ENCODE measurements at regions not wholly inside any gene's neighbourhood (a gene's known extent, or its start where the extent isn't known, plus 50 kb on each side); places are given as distances from the start of the nearest gene placed in this dataset.

DNA sequence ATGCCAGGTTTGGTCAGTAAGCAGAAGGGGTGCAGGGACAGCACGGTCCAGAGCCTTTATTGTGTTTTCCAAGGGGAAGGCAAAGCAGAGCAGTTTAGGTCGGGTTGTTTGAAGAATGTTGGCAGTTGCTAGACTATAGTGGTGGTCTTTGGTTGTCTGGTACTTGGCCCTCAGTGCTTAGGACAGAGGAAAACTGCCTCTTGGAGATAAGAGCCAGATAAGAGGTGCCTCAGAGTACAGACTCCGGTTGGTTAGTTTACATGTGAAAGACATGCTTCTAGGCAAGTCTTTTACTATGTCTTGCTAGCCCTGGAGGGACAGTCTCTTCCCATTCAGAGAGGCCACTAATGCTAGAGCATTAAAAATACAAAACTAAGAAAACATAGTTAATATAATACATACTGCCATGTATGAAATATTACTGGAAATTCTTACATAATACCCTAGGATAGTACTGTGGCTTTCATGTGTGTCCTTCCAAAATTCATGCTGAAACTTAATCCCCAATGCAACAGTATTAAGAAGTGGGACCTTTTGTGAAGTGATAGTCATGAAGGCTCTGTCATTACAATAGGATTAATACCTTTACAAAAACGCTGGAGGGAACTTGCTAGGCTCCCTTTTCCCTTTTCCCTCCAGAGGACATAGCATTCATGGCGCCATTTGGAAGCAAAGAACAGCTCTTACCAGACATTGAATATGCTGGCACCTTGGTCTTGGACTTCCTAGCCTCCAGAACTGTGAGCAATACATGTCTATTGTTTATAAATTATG, 280.4 kb downstream of the TMEM167A start:
- Histone ChIP-seq H4K20me1 (ENCODE audit: insufficient read depth, low read length) (no peaks in the 10 kb centered on the region), H3K9ac (ENCODE audit: low read length) (no peak overlapping the region), H3K27me3 (ENCODE audit: low read depth, low read length) (no peaks in the 10 kb centered on the region), H3K4me2 (ENCODE audit: low read length) (no peak overlapping the region), H3K79me2 (ENCODE audit: low read length) (no peaks in the 10 kb centered on the region), H3K27ac (ENCODE audit: low read length) (no peak overlapping the region), H3K36me3 (replicated peaks; ENCODE audit: low read depth, low read length) (no peaks in the 10 kb centered on the region), H3K9me3 (ENCODE audit: insufficient read depth, low read length) (no peaks in the 10 kb centered on the region), H2AFZ (ENCODE audit: low read depth, low read length) (no peak overlapping the region), H3K4me1 (ENCODE audit: low read length) (no peaks in the 10 kb centered on the region), H3K4me3 (ENCODE audit: low read length) (no peak overlapping the region)
- TF ChIP-seq, protein P1, sequence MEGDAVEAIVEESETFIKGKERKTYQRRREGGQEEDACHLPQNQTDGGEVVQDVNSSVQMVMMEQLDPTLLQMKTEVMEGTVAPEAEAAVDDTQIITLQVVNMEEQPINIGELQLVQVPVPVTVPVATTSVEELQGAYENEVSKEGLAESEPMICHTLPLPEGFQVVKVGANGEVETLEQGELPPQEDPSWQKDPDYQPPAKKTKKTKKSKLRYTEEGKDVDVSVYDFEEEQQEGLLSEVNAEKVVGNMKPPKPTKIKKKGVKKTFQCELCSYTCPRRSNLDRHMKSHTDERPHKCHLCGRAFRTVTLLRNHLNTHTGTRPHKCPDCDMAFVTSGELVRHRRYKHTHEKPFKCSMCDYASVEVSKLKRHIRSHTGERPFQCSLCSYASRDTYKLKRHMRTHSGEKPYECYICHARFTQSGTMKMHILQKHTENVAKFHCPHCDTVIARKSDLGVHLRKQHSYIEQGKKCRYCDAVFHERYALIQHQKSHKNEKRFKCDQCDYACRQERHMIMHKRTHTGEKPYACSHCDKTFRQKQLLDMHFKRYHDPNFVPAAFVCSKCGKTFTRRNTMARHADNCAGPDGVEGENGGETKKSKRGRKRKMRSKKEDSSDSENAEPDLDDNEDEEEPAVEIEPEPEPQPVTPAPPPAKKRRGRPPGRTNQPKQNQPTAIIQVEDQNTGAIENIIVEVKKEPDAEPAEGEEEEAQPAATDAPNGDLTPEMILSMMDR (IDR thresholded peaks at IDR 0.05; ENCODE audit: low read depth, low read length): no peak
- no peak for TF ChIP-seq EZH2phosphoT487 (IDR thresholded peaks at IDR 0.05; ENCODE audit: low read depth)

DNA sequence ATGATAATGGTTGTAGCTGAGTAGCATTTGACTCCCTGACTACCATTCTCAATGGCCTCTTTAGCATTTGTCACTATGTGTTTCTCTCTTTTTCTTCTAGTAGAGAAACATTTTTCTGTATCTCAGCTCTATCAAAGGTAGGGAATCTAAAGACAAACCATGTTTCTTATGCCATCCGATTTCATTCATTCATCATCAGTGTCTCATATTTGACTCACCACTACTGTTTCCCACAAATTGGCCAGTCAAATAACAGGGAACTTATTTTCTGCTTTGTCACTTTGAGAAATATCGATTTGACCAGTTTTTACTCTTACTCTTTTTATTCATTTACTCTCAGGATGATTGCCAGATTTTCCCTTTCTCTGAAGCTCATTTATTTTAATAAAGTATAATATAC, 282.3 kb downstream of the TMEM167A start:
- Histone ChIP-seq H2AFZ (ENCODE audit: low read depth, low read length) (no peak overlapping the region; the same call in 1 of the 2 replicates), H3K79me2 (ENCODE audit: low read length) (no peaks in the 10 kb centered on the region), H3K4me3 (ENCODE audit: low read length) (no peak overlapping the region), H3K4me2 (ENCODE audit: low read length) (no peak overlapping the region), H3K4me1 (ENCODE audit: low read length) (no peaks in the 10 kb centered on the region), H3K36me3 (replicated peaks; ENCODE audit: low read depth, low read length) (no peaks in the 10 kb centered on the region), H3K27ac (ENCODE audit: low read length) (no peak overlapping the region), H3K27me3 (ENCODE audit: low read depth, low read length) (no peaks in the 10 kb centered on the region), H3K9me3 (ENCODE audit: insufficient read depth, low read length) (no peaks in the 10 kb centered on the region), H3K9ac (ENCODE audit: low read length) (no peak overlapping the region), H4K20me1 (ENCODE audit: insufficient read depth, low read length) (no peaks in the 10 kb centered on the region)
- TF ChIP-seq, protein P1 (IDR thresholded peaks at IDR 0.05; ENCODE audit: low read depth, low read length): no peak
- TF ChIP-seq EZH2phosphoT487 (IDR thresholded peaks at IDR 0.05; ENCODE audit: low read depth): no peak

DNA sequence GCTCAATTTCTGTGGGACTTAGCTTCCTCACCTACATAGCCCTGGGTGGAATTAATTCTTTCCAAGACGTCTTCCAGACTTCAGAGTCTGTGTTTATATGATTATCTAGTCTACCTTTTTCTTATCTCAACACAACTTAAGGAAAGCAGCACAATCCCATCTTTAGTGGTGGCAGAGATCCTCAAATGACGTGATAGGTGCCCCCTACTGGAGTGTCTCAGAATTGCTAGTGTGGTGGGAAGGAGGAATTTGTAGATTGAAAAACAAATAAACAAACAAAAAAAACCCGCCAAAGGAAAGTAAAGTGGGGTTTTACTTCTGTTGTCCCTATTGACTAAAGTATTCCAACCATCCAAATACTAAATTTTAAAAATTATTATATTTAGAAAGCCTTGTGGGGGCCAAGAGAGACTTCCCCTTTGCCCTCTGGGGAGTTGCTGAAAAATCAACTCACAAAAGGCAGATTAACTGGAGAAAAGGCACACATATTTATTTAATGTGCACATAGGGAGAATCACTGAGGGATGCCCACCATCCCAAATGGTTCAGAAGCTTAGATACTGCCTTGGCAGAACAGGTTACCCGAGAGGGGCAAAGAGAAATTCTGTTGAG, 283.3 kb downstream of the TMEM167A start:
- H2AFZ ChIP-seq (ENCODE audit: low read depth, low read length): no peak overlapping the region
- H3K9me3 ChIP-seq (ENCODE audit: insufficient read depth, low read length): no peaks in the 10 kb centered on the region
- no peak overlapping the region for H3K4me2 ChIP-seq (ENCODE audit: low read length)

DNA sequence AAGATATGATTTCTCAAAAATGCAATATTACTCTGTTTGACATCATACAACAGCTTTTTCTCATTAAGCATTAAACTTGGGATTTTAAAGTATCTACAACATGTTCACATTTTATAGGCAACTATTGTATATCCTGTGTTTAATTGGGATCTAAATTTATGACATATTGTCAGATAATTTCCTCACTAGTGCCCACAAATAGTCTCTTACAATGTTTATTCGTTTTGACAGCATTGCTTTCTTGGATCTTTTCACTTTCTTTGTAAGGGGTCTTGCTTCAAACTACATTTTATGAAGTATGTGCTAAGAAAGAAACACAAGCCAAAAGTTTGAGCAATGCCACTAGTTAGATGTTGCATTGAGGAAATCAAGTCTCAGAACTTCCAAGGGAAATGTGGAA, 285.1 kb downstream of the TMEM167A start:
- Histone ChIP-seq H4K20me1 (ENCODE audit: insufficient read depth, low read length) (no peaks in the 10 kb centered on the region), H3K4me1 (ENCODE audit: low read length) (no peaks in the 10 kb centered on the region), H3K4me3 (ENCODE audit: low read length) (no peak overlapping the region), H3K27me3 (ENCODE audit: low read depth, low read length) (no peaks in the 10 kb centered on the region), H2AFZ (ENCODE audit: low read depth, low read length) (no peak overlapping the region), H3K27ac (ENCODE audit: low read length) (no peak overlapping the region), H3K79me2 (ENCODE audit: low read length) (no peaks in the 10 kb centered on the region), H3K9ac (ENCODE audit: low read length) (no peak overlapping the region), H3K9me3 (ENCODE audit: insufficient read depth, low read length) (no peaks in the 10 kb centered on the region), H3K36me3 (replicated peaks; ENCODE audit: low read depth, low read length) (no peaks in the 10 kb centered on the region), H3K4me2 (ENCODE audit: low read length) (no peak overlapping the region)
- TF ChIP-seq, protein P1 (IDR thresholded peaks at IDR 0.05; ENCODE audit: low read depth, low read length): no peak
- TF ChIP-seq EZH2phosphoT487 (IDR thresholded peaks at IDR 0.05; ENCODE audit: low read depth): no peak

More for the DNA sequence above, 283.3 kb downstream of the TMEM167A start:
- no peaks in the 10 kb centered on the region for H3K27me3 ChIP-seq (ENCODE audit: low read depth, low read length)
- no peaks in the 10 kb centered on the region for H3K36me3 ChIP-seq (replicated peaks; ENCODE audit: low read depth, low read length)
- TF ChIP-seq, protein P1 (IDR thresholded peaks at IDR 0.05; ENCODE audit: low read depth, low read length): peak; percentile 19
- TF ChIP-seq EZH2phosphoT487 (IDR thresholded peaks at IDR 0.05; ENCODE audit: low read depth): no peak
- no peak overlapping the region for H3K27ac ChIP-seq (ENCODE audit: low read length)
- H3K79me2 ChIP-seq (ENCODE audit: low read length): no peaks in the 10 kb centered on the region
- no peak overlapping the region for H3K9ac ChIP-seq (ENCODE audit: low read length)
- no peaks in the 10 kb centered on the region for H3K4me1 ChIP-seq (ENCODE audit: low read length)
- H3K4me3 ChIP-seq (ENCODE audit: low read length): no peak overlapping the region
- H4K20me1 ChIP-seq (ENCODE audit: insufficient read depth, low read length): no peaks in the 10 kb centered on the region
